Upper lobe of right lung (tissue), 1 donor: ENCODE measurements at regions not wholly inside any gene's neighbourhood (a gene's known extent, or its start where the extent isn't known, plus 50 kb on each side); places are given as distances from the start of the nearest gene placed in this dataset.
"Not testable (repeated sequence)": the region's sequence is repeated elsewhere in the genome, so short reads cannot be mapped to it uniquely, and the experiment has no call there.

Source experiments
- ATAC-seq: fragments of 200-7000 bp; cut with Tn5 transposase; one replicate; pipeline ENCODE4 v1.9.1; 2020; ENCODE audit warnings: mild to moderate bottlenecking, moderate library complexity
- DNase-seq: peaks from one replicate; pipeline ENCODE4 v3.0.0-alpha.2; 2020
- H3K27ac ChIP-seq: fragments of 200-600 bp; one replicate; pipeline ENCODE4 v1.8.0; 2022
- H3K27me3 ChIP-seq: fragments of 200-600 bp; one replicate; pipeline ENCODE4 v1.8.0; 2022; ENCODE audit warnings: mild to moderate bottlenecking
- H3K36me3 ChIP-seq: fragments of 200-600 bp; one replicate; pipeline ENCODE4 v1.8.0; 2022
- H3K4me1 ChIP-seq: fragments of 200-600 bp; one replicate; pipeline ENCODE4 v1.8.0; 2022
- H3K4me3 ChIP-seq: fragments of 200-600 bp; one replicate; pipeline ENCODE4 v1.8.0; 2022; ENCODE audit warnings: mild to moderate bottlenecking
- H3K9me3 ChIP-seq: fragments of 200-600 bp; one replicate; pipeline ENCODE4 v1.8.0; 2022
- CTCF ChIP-seq: fragments of 200-600 bp; IDR thresholded peaks from one replicate; pipeline ENCODE4 v1.8.0; 2022; ENCODE audit warnings: antibody characterized with exemption
- intact Hi-C: fragments of 100-400 bp; cut with DNase I; formaldehyde crosslinking; loops from one replicate; pipeline ENCODE4 v1.11.0; 2022
- donor health status: DM: no; HTN: yes; CAD: no; lungs with severe emphysema.

- TF ChIP-seq CTCF = no peak
- no peak for DNase-seq
- H3K36me3 ChIP-seq = no peaks in the 10 kb centered on the region
- no peak overlapping the region for H3K27ac ChIP-seq
- H3K4me1 ChIP-seq = no peaks in the 10 kb centered on the region
- H3K9me3 ChIP-seq = no peaks in the 10 kb centered on the region
- ATAC-seq = no peak
- no peaks in the 10 kb centered on the region for H3K27me3 ChIP-seq
- intact Hi-C loops = no loop called here
- H3K4me3 ChIP-seq = no peak overlapping the region
These were observed 357.8 kb downstream of the MATN1 start for GRCh38 chr1:30365596-30365995.

GRCh38 chr1:30363031-30363430 is 360.4 kb downstream of the MATN1 start:
- no peak overlapping the region for H3K4me3 ChIP-seq
- H3K9me3 ChIP-seq = no peaks in the 10 kb centered on the region
- no peaks in the 10 kb centered on the region for H3K36me3 ChIP-seq
- DNase-seq (no peak), ATAC-seq (no peak)
- H3K27ac ChIP-seq = no peak overlapping the region
- H3K27me3 ChIP-seq = peaks cover 6% of the 10 kb centered on the region
- TF ChIP-seq CTCF = no peak
- no peaks in the 10 kb centered on the region for H3K4me1 ChIP-seq
- intact Hi-C loops = no loop called here

GRCh38 chr1:30362603-30362990 is 360.8 kb downstream of the MATN1 start:
- Histone ChIP-seq H3K27ac (no peak overlapping the region), H3K4me1 (no peaks in the 10 kb centered on the region), H3K27me3 (peaks cover 6% of the 10 kb centered on the region), H3K4me3 (no peak overlapping the region), H3K9me3 (no peaks in the 10 kb centered on the region), H3K36me3 (no peaks in the 10 kb centered on the region)
- ATAC-seq = no peak
- intact Hi-C loops = no loop called here
- DNase-seq = no peak
- TF ChIP-seq CTCF = no peak

- ATAC-seq, H3K27me3 ChIP-seq, DNase-seq, H3K4me1 ChIP-seq, H3K9me3 ChIP-seq, H3K36me3 ChIP-seq, intact Hi-C loops, H3K4me3 ChIP-seq, H3K27ac ChIP-seq: not testable (repeated sequence)
These were observed 361.3 kb downstream of the MATN1 start for GRCh38 chr1:30361890-30362602.

GRCh38 chr1:30360753-30361152 is 362.6 kb downstream of the MATN1 start:
- intact Hi-C loops = no loop called here
- ATAC-seq = no peak
- no peak overlapping the region for H3K27ac ChIP-seq
- no peak for TF ChIP-seq CTCF
- no peak overlapping the region for H3K4me3 ChIP-seq
- H3K27me3 ChIP-seq = peaks cover 10% of the 10 kb centered on the region
- H3K9me3 ChIP-seq = no peaks in the 10 kb centered on the region
- DNase-seq = no peak
- no peaks in the 10 kb centered on the region for H3K36me3 ChIP-seq
- no peaks in the 10 kb centered on the region for H3K4me1 ChIP-seq

GRCh38 chr1:30360281-30360680 is 363.1 kb downstream of the MATN1 start:
- Histone ChIP-seq H3K36me3 (no peaks in the 10 kb centered on the region), H3K4me1 (no peaks in the 10 kb centered on the region), H3K9me3 (no peaks in the 10 kb centered on the region), H3K27me3 (peaks cover 10% of the 10 kb centered on the region), H3K4me3 (no peak overlapping the region), H3K27ac (no peak overlapping the region)
- ATAC-seq = no peak
- TF ChIP-seq CTCF = no peak
- intact Hi-C loops = no loop called here
- DNase-seq = no peak
